CD4-positive, alpha-beta T cell (primary cell): ENCODE measurements at regions not wholly inside any gene's neighbourhood (a gene's known extent, or its start where the extent isn't known, plus 50 kb on each side); places are given as distances from the start of the nearest gene placed in this dataset.
A peak's percentile ranks its signal among the peaks of the same experiment; 100 is the strongest.

ENCODE experiments used
- ATAC-seq: fragments of 200-7000 bp; cut with Tn5 transposase; one replicate; pipeline ENCODE4 v1.10.0; 2022; ENCODE audit warnings: mild to moderate bottlenecking; ENCODE audit not compliant: poor library complexity
- CTCF ChIA-PET: fragments of 350-600 bp; sonication (Branson Sonifier 250); formaldehyde crosslinking; loops from one replicate; lab custom pipeline; 2021; ENCODE audit warnings: antibody characterized with exemption, inconsistent platforms; lab: Charles Lee
- POLR2A ChIA-PET: fragments of 350-600 bp; sonication (Branson Sonifier 250); formaldehyde crosslinking; loops from one replicate; lab custom pipeline; 2021; ENCODE audit warnings: antibody characterized with exemption, inconsistent platforms; lab: Charles Lee
- DNase-seq, 14 experiments: peaks; one replicate each; pipeline ENCODE4 v3.0.0-alpha.2; 2013 to 2020; ENCODE audit warnings: mixed read lengths in 2 of 14
- H3K27ac ChIP-seq, 2 donors: one replicate each; pipeline versions ENCODE4 v1.5.1 to v1.7.0; 2013; ENCODE audit warnings: low read length in 2 of 2, low read depth in 1 of 2, mild to moderate bottlenecking in 1 of 2
- H3K27me3 ChIP-seq, 2 experiments: 1 replicate in 1 of 2; 2 replicates in 1 of 2; pipeline versions ENCODE4 v1.6.1 to v1.7.0; 2013; ENCODE audit warnings: low read length in 2 of 2, control low read depth in 1 of 2, mild to moderate bottlenecking in 1 of 2, moderate library complexity in 1 of 2; ENCODE audit not compliant: insufficient read depth in 2 of 2, control insufficient read depth in 1 of 2
- H3K36me3 ChIP-seq: one replicate; pipeline ENCODE4 v1.6.1; 2013; ENCODE audit warnings: low read length, control low read depth; ENCODE audit not compliant: insufficient read depth
- H3K4me1 ChIP-seq: one replicate; pipeline ENCODE4 v1.6.1; 2013; ENCODE audit warnings: low read length, control low read depth; ENCODE audit not compliant: insufficient read depth
- H3K4me3 ChIP-seq: one replicate; pipeline ENCODE4 v1.5.1; 2013; ENCODE audit warnings: mild to moderate bottlenecking, low read length, moderate library complexity
- H3K9me3 ChIP-seq, 2 experiments: 1 replicate in 1 of 2; 2 replicates in 1 of 2; pipeline versions ENCODE4 v1.6.1 to v1.7.0; 2013; ENCODE audit warnings: low read length in 2 of 2, mild to moderate bottlenecking in 2 of 2, control low read depth in 1 of 2, moderate library complexity in 1 of 2; ENCODE audit not compliant: control insufficient read depth in 1 of 2, insufficient read depth in 1 of 2
- H3K27ac Mint-ChIP-seq: one replicate; pipeline ENCODE4 v1.8.0; 2020; ENCODE audit warnings: mixed read lengths
- H3K27me3 Mint-ChIP-seq: one replicate; pipeline ENCODE4 v1.8.0; 2021; ENCODE audit warnings: mixed read lengths
- H3K36me3 Mint-ChIP-seq: one replicate; pipeline ENCODE4 v1.8.0; 2021; ENCODE audit warnings: low read depth, mixed read lengths
- H3K4me1 Mint-ChIP-seq: one replicate; pipeline ENCODE4 v1.8.0; 2021; ENCODE audit warnings: low read depth, mixed read lengths
- H3K4me3 Mint-ChIP-seq: one replicate; pipeline ENCODE4 v1.8.0; 2020; ENCODE audit warnings: mild to moderate bottlenecking, mixed read lengths
- H3K9me3 Mint-ChIP-seq: one replicate; pipeline ENCODE4 v1.8.0; 2020; ENCODE audit warnings: mixed read lengths
- intact Hi-C, 2 experiments: fragments of 100-400 bp; cut with DNase I in 1 of 2; cut with micrococcal nuclease in 1 of 2; formaldehyde crosslinking; loops; one replicate each; pipeline versions ENCODE4 v1.15.1 to v1.9.0; 2023 to 2025; cut with DNase I, micrococcal nuclease
- TF ChIP-seq, protein P1 (sequence below): fragments of 200-600 bp; IDR thresholded peaks from one replicate; pipeline ENCODE4 v1.8.0; 2022; ENCODE audit warnings: antibody characterized with exemption, mild to moderate bottlenecking

DNA sequence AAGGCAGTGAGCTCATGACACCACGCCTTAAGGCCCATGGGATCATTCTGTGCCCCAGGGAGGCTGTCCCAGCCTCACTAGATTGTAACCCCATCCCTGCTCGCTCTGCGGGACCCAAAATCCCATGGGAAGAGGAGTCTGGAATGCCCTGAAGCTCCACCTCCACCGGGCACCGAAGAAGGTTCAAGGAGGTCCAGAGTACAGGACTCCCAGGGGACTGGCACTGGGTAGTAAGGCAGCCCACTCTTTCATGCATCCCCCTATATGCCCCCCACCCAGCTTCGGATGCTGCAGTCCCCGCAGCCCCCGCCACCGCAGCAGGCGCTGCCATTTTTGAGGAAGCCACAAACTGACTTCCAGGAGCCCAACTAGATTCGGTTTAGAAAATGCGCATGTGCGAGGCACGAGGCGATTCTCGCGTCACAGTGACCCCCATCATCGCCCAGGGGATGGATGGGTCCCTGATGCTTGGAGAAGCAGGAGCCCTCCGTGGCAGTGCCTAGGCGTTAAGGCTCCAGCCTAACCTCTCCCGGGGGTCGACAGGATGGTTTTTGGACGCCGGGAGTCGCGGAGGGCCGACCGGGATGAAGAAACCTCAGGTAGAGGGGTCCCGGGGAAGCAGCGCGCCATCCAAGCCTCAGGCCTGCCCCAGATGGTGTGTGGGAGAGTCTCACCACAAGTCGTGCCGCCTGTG lies 1681.0 kb downstream of the TP53TG3F start:
- intact Hi-C loops = no loop called here
- Histone ChIP-seq H3K36me3 (no peaks in the 10 kb centered on the region), H3K9me3 (peaks cover 5 to 62% of the 10 kb centered on the region in 2 experiments), H3K27me3 (no peaks in the 10 kb centered on the region), H3K4me3 (no peak overlapping the region), H3K27ac (no peak overlapping the region), H3K4me1 (no peaks in the 10 kb centered on the region)
- H3K4me3 Mint-ChIP-seq = no peak overlapping the region
- H3K4me1 Mint-ChIP-seq = no peaks in the 10 kb centered on the region
- no peak for ATAC-seq
- H3K9me3 Mint-ChIP-seq = peaks cover 8% of the 10 kb centered on the region
- no peak overlapping the region for H3K27ac Mint-ChIP-seq
- TF ChIP-seq, protein P1, sequence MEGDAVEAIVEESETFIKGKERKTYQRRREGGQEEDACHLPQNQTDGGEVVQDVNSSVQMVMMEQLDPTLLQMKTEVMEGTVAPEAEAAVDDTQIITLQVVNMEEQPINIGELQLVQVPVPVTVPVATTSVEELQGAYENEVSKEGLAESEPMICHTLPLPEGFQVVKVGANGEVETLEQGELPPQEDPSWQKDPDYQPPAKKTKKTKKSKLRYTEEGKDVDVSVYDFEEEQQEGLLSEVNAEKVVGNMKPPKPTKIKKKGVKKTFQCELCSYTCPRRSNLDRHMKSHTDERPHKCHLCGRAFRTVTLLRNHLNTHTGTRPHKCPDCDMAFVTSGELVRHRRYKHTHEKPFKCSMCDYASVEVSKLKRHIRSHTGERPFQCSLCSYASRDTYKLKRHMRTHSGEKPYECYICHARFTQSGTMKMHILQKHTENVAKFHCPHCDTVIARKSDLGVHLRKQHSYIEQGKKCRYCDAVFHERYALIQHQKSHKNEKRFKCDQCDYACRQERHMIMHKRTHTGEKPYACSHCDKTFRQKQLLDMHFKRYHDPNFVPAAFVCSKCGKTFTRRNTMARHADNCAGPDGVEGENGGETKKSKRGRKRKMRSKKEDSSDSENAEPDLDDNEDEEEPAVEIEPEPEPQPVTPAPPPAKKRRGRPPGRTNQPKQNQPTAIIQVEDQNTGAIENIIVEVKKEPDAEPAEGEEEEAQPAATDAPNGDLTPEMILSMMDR = no peak
- H3K27me3 Mint-ChIP-seq = no peaks in the 10 kb centered on the region
- H3K36me3 Mint-ChIP-seq = no peaks in the 10 kb centered on the region
- DNase-seq = peak in 2 of 14 experiments; percentile 2 to 26
- CTCF ChIA-PET = no interaction called here
- POLR2A ChIA-PET = no interaction called here

DNA sequence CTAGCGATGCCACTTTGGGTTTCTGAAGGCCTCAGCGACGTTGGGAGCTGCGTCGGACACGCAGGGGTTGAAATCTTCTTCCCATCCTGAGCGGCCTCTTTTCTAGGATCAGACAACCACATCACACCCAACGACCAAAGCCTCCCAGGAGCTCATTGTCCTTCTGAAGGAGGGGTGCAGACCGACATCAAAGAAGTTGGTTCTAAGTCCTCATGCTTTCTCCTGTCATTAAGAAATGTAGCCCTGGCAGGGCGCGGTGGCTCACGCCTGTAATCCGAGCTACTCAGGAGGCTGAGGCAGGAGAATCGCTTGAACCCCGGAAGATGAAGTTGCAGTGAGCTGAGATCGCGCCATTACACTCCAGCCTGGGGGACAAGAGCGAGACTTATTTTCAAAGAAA lies 1681.9 kb downstream of the TP53TG3F start:
- H3K4me1 Mint-ChIP-seq = no peaks in the 10 kb centered on the region
- intact Hi-C loops = no loop called here
- Histone ChIP-seq H3K9me3 (peaks cover 10 to 70% of the 10 kb centered on the region in 2 experiments), H3K4me1 (no peaks in the 10 kb centered on the region), H3K27ac (no peak overlapping the region), H3K36me3 (no peaks in the 10 kb centered on the region), H3K27me3 (no peaks in the 10 kb centered on the region), H3K4me3 (no peak overlapping the region)
- POLR2A ChIA-PET = no interaction called here
- no peak overlapping the region for H3K4me3 Mint-ChIP-seq
- TF ChIP-seq, protein P1 = no peak
- no peak overlapping the region for H3K27ac Mint-ChIP-seq
- H3K36me3 Mint-ChIP-seq = no peaks in the 10 kb centered on the region
- peaks cover 8% of the 10 kb centered on the region for H3K9me3 Mint-ChIP-seq
- no peak for ATAC-seq
- CTCF ChIA-PET = no interaction called here
- no peaks in the 10 kb centered on the region for H3K27me3 Mint-ChIP-seq
- DNase-seq = no peak

DNA sequence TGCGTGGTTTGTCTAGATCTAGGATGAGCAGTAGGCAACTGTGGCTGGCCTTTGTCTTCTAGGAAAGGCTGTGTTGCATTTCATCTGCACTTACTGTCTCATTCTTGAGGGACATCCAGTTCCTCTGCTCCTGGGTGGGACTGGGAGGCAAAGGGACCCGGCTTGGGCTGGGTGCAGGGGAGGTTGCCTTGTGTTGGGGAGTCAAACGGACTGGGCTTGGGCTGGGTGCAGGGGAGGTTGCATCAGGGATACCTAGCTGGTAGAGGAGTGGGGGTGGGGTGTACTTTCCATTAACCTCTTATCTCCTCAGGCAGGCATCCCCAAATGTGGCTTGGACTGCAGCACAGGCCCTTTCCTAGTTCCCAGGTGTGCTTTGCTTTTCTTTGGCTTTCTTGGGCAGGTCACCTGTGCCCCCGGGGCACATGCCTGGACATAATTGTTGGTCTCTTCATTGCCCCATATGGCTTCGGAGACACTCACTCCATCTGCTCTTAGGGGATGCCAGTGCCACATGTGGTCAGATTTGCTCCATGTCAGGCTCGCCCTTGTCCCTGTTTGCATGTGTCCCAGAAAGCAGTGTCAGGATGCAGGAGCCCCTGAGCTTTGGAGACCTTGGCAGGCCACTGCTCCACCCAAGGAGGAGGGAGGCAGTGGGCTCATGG lies 1682.9 kb downstream of the TP53TG3F start:
- ChIA-PET CTCF (no interaction called here), POLR2A (no interaction called here)
- Histone ChIP-seq H3K36me3 (no peaks in the 10 kb centered on the region), H3K9me3 (peaks cover 10 to 80% of the 10 kb centered on the region in 2 experiments), H3K4me3 (no peak overlapping the region), H3K4me1 (no peaks in the 10 kb centered on the region), H3K27me3 (no peaks in the 10 kb centered on the region), H3K27ac (no peak overlapping the region)
- Mint-ChIP-seq H3K4me3 (no peak overlapping the region), H3K36me3 (no peaks in the 10 kb centered on the region), H3K9me3 (peaks cover 8% of the 10 kb centered on the region), H3K4me1 (no peaks in the 10 kb centered on the region), H3K27ac (no peak overlapping the region), H3K27me3 (no peaks in the 10 kb centered on the region)
- TF ChIP-seq, protein P1 = no peak
- intact Hi-C loops = no loop called here
- ATAC-seq (no peak), DNase-seq (peak in 2 of 14 experiments; percentile 2 to 20)
